GM19025 (cell line): ENCODE measurements at regions not wholly inside any gene's neighbourhood (a gene's known extent, or its start where the extent isn't known, plus 50 kb on each side); places are given as distances from the start of the nearest gene placed in this dataset.

Source experiments
- ATAC-seq: cut with Tn5 transposase; IDR thresholded peaks from one replicate; pipeline ENCODE4 v1.9.1; 2021; ENCODE audit warnings: mild to moderate bottlenecking, low read depth, moderate library complexity; ENCODE audit not compliant: unreplicated experiment

DNA sequence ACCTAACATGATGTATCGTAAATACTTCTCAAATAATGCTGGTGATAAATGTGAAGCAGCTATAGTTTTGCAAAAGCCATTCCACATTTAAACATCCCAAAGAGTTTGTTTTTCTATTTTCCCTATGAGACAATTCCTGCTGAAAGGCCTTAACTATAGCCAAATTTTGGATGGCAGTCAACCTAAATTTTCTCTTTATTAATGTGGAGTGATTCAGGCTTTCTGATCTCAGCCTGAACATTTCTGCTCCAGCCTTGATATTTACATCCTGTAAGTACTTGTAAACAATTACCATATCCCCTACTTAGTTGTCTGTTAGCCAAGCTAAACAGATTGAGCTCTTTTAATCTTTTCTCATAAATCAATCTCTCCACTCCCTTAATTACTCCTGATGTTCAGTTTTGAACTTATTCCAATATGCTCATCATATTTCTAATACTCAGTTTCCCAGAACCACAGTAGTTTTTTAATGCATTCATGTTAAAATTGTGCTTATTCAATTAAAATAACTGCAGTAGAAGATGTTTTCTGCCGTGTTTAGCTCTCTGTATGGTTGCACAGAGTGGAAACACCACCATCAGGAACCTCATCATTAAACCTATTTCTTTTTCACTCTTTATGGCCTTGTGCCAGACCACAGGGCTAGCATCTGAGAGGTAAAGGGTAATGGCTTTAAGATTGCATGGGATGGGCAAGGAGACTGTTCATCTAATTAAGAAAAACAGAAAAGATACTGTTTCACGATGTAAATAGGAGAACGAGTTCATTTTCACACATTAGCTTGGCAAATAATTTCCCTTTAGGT, 1235.2 kb upstream of the SLC10A2 start:
- ATAC-seq = no peak

DNA sequence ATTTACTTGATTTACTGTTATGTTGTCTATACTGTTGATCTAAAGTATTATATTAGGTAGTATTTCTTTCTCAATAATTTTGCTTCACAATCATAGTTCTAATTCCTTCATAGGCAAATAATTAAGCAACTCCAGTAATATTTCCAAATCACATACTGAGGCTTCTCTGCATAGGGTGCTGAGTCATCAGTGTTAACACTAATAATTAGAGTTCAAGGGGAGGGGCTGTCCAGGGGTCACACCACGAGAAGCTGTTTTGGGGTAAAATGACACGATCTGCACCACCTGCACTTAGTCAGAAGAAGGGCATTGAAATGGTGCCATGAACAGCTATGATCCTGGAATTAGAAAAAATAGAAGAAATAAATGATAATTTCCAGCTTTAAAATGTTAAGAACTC, 1230.9 kb upstream of the SLC10A2 start:
- no peak for ATAC-seq

DNA sequence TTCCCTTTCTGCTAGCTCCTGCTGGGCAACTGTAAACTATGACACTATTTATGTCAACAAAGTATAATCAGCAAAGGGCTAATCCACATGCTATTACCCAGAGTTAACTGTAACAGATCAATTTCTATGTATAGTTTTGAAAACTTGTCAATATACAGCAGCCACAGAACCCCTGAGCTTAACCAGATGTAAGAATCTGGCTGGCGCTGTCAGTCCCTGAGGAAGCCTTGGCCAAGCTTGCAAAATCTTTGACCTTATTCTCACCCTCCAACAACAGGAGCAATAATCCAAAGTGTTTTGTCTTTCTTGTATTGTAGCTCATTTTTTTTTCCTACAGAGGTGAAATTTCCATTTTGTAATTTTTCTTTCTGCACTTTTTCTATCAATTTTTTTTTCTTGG, 1230.1 kb upstream of the SLC10A2 start:
- ATAC-seq = no peak

DNA sequence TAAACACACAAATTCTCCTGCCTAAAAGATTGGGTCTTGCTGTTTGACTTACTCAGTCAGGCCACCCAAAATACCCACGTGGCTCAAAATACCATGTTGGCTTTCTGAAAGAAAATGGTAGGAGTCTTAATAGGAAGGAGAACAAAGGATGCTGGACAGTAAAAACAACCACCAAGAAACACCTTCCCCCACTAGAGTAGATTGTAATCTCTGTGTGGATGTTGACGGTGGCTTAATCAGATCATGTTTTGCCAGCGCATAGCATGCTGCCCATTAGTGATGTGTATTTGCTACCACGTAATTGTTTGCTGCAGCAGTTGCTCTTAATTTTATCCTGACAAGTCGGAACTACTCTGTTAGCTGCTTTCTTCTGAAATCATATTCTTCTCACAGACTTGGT, 1229.3 kb upstream of the SLC10A2 start:
- no peak for ATAC-seq

DNA sequence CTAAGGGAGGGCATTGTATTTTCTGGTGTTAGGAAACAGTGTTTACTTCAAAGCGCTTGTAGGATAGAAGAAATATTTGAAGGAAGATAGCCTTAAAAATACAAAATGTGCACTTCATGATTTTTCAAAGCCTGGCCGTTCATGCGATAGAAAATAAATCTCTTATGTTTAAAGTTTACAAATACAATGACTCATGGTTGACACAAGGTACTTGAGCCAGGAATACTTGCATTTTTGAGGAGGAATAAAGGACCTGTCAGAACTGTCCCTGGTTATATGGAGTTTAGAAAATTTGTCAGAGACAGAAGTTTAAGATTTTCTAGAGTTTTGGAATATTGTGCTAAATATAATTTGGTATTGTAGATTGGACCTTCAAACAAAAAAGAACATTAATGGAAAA, 1223.2 kb upstream of the SLC10A2 start:
- ATAC-seq = no peak

DNA sequence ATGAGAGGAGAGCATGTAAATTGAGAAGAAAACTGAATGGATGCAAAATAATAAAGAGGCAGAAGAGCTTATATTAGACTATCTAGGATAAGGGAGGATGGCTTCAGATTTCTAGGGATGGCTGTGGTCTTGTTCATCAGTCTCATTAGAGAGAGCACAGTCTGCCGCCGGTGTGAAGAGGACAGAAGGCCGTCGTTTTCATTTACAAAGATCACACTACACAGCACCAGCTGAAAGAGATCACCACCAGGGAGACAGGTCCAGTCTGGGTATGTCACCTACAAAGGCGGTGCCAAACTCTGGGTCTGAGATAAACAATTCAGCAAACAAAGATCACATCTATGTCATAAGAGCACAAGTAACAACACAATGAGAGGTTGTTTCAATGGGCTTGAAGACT, 1222.3 kb upstream of the SLC10A2 start:
- ATAC-seq = no peak

DNA sequence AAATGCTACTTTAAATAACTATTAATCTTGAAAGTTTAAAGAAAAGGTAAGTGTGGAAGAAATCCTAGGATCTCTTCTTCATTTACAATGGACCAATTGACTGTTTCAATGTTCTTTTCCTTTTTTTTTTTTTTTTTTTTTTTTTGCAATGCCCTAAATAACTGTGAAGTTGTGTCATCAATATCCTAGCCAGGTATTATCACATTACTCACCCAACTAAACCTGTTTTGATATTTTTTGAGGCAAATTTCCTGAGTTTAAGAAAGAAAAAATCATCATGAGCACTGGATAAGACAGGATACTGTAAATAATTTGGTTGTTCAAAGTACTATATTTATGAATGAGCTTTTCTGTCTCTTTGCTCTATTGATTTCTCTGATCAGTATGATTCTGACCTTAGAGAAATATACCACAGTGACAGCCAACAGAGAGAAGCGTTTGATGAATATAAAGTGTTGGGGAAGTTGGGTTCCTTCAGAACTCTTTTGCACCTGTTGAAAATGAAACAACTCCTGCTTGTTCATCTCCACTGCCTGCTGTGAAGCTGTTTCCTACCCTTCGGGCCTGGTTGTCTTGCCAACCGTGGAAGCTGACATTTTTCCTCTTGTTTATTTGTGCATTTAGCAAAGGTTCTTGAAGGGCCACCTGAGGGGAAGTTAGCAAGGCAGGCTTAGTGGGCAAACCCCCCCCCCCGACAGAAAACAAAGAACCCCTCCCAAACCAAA, 1220.5 kb upstream of the SLC10A2 start:
- ATAC-seq = no peak

DNA sequence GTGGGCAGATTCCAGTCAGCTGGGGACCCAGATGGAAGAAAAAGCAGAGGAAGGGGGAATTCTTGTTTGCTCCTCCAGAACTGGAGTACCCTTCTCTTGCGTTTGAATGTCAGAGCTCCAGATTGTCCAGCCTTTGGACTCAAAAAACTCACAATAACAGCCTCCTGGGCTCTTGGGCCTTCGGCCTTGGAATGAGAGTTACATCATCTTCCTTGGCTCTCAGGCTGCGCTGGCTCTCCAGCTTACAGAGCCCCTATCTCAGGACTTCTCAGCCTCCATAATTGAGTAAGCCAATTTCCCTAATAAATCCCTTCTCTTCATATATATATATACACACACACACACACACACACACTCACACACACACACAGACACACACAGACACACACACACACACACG, 1215.7 kb upstream of the SLC10A2 start:
- no peak for ATAC-seq

DNA sequence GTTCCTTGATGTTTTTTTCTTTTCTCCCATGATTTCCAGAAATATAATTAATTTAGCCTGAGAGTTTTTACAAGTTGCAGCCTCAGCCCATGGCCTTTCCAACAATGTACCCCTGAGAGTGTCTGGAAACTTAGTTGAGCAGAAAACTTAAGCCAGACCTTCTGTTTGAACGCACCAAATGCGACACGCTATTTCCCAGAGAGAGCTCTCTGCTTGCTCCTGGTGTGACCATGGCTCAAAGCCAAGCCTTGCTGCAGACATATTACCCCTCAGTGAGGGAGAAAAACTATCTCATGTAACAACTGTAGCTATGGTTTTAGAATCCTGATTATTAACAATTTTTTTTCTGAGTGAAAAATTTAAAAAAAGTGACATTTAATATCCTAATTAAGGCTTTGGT, 1204.5 kb upstream of the SLC10A2 start:
- ATAC-seq = no peak

DNA sequence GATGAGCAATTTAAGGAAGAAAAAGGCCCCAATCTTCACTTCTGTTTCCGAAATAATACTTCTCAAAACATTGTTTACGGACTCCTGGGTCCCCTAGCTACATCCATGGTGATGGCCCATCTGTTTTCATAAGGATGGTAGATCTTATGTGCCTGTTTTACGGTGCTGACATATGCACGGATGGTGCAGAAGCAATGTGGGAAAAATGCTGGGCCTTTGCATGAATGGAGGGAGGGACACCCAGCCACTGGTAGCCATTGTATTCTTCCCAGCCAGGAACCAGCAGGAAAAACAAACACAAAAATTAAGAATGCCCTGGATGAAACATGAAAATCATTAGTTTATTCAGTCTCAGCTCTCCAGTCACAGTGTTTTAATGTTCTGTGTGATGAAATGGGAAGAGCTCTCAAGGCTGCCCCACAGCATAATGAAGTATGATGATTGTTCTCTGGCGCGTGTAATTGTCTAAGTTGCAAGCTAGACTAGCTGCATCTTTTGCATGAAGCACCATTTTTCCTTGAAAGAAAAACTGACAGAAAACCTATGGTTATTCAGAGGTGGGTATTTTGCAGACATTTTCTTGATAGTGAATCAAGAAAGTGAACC, 1201.1 kb upstream of the SLC10A2 start:
- ATAC-seq = no peak

DNA sequence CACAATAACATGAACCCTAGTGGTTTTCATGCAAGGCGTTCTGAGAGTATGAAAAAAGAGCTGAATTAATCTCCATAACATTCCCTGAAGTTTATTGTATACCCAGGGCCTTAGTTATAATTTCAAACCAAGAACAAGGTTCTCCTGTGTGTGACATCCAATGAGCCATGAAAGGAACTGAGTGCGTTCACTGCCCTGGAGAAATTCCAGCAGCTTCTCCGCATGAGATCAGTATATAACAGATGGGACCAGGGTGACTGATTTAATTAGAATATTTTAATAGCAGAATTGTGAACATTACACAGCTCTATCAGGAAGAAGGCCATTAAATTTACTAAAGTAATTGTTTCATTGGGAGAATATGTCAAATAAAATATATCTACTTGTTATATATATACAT, 1190.5 kb upstream of the SLC10A2 start:
- no peak for ATAC-seq

DNA sequence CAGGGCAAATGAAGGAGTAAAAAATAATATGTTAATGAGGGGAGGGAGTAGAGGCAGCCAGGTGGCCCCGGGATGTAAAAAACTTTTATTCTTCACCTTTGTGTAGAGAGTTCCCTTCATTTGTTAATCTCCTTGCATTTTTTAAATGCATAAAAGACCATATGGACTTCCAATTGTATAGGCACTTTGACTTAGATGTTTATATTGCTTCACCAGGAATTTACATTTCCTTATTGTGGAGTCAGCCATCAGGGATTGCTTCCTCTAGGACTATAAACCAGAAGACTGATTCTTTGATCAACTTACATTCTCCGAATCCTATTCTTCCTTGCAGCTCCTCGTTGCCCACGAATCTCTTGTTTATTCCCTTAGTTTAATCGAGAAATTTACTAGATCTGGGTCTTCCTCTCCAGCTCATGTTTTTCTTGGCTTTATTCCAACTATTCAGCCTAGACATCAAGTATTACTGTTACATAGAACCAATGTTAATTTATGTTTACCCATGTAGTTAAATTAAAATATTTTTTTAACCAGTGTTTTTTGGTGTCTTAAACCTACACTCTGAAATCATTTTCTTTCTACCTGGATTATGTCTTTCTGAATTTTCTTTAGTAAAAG, 1187.0 kb upstream of the SLC10A2 start:
- ATAC-seq = no peak

DNA sequence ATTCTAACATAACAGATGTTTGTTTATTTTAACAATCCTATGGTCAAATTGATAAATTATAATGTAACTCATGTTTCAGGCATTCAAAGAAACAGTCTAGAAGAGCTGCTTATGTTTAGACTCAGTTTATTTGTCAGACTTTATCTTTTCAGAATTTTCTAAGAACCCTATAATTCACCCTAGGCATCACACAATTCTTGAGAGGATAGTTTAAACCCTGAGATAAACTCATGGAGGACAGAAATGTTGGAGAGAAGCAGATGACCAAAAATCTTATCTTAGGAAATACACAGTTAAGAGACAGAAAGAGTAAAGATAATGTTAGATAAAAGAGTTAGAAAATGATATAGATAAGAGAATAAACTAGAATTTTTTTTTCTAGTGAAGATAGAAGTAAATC, 1185.7 kb upstream of the SLC10A2 start:
- ATAC-seq = no peak

DNA sequence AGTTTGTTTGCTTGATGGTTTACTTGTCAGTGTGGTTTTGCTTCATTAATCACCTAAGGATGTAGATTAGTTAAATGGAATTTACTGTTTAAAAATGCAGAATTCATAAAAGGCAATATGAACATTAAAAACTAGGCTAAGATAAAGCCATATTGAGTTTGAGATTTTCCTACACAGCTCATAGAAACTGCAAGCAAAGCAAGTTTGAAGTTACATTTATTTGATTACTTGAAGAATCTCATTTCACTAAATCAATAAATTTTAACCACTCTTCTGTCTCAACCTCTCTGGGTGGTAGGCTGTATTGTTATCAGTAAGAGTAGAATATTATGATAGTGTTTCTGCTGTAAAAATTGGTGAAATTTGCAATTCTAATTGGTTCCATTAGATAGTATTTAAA, 1180.7 kb upstream of the SLC10A2 start:
- no peak for ATAC-seq

DNA sequence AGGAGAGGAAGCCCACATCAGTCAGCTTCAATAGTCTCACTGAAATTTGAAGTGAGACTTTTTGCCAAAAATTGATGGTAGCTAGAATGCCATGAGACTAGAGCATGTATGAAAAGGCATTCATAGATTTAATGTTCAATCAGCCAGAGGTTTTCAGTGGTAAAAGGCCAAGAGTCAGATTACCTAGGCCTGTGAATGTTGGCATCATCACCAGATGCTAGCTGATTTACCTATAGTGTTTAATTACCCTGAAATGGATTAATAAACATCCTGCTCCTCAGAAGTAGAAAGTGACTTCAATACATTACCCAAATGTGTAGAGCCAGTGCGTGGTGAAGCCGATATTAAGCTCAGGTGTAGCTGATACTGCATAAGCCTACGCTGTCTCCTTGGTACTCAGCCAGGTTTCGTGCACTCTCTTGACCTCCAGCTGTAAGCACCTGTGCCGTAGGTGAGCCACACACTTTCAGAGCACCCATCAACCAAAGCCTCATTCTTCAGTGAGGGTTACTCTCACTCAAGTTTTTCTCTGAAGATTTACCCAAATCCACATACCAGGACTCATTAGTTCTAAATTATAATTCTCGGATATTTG, 1140.3 kb upstream of the SLC10A2 start:
- no peak for ATAC-seq

DNA sequence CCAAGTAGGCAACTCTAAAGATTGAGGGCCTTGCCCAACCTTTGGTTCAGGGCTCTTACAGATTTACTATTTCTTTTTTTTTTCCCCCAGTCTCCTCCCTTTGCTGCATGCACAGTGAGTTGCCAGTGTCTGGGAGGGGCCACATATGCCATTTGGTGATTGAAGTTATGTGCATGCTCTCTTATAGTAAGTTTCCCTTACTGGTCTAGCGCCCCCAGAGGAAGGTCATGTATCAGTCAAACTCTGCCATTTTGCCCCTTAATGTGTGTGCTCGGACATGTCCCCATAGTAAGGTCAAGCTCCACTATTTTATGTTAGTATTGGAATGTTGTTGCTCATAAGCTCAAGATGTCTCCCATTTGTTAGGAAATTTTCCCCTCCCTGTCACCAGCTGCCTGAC, 1138.0 kb upstream of the SLC10A2 start:
- no peak for ATAC-seq

DNA sequence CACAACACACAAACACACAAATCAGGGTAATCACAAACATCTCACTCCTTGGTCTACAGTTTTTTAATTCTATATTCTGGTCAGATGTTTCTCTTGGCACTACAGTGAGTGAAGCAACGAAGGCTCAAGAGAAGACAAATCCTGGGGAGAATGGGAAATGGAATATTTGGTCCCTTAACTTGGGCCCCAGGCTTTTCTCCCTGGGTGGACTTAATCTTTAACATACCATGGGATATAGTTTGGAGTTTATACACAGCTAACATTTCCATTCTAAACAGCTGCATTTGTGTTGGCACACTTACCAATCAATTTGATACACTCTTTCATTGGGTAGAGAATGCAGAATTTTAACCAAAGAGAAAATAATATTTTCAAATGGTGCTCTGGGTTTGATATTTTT, 1132.6 kb upstream of the SLC10A2 start:
- no peak for ATAC-seq

DNA sequence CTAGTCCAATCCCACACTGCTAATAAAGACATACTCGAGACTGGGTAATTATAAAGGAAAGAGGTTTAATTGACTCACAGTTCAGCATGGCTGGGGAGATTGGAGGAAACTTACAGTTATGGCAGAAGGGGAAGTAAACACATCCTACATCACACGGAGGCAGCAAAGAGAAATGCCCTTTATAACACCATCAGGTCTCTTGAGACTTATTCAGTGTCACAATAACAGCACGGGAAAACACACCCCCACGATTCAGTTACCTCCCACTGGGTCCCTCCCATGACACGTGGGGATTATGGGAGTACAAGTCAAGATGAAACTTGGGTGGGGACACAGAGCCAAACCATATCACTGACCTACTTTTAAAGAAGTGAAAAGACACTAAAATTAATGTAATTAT, 1130.4 kb upstream of the SLC10A2 start:
- ATAC-seq = no peak

DNA sequence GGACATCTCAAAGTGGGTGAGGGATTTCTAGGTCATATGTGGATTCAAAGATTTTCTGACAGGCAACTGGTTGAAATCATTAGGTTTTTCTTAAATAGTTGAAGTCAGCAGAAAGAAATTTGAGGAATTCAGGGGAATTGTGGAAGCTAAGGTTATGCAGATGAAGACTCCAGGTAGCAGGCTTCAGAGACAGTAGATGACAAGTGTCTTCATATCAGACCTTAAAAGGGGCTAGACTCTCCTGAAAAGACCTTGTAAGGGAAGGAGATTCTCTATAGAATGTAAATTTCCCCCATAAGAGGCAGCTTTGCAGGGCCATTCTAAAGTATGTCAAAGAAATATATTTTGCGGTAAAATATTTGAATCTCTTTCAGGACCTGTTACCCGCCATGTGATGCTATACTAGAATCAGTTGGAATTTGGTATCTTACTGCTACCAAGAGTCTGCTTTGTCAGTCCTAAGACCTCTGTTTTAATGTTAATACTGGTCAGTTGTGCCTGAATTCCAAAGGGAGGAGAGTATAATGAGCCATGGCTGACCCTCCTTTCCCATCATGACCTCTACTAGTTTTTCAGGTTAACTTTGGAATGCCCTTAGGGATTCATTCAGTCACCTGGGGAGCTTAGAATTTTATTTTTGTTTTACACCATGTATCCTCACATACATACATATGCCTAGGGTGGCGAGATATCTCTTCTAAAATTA, 1115.5 kb upstream of the SLC10A2 start:
- no peak for ATAC-seq

DNA sequence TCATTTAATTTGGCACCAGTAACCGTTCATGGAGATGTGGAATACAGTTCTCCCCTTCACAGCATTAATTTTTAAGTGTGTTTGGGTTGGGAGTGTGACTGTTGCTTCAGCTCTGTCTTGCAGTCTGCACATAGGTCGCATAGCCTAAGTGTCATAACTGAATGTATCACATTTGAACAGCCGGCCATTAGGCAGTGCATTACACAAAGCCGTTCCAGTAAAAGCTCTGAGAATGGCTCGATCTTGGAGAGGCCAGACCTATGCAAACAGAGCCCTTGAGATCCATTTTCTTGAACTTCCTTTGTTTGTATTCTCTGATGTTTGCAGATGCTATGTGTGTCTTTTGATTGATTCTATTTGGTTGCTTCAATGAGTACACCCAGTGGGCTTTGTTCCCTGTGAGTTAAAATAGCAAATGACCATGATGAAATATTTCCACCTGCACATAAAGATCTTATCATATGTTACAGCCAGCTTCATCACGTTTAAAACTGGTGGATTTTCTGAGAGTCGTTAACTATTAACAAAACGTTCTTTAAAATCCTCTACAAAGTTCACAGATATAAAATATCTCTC, 1104.9 kb upstream of the SLC10A2 start:
- no peak for ATAC-seq
